ENCODE measurements at regions not wholly inside any gene's neighbourhood (a gene's known extent, or its start where the extent isn't known, plus 50 kb on each side); places are given as distances from the start of the nearest gene placed in this dataset.

- Mint-ChIP-seq H3K27me3 (peaks cover 6% of the 10 kb centered on the region), H3K4me3 (no peak overlapping the region), H3K4me1 (no peaks in the 10 kb centered on the region), H3K36me3 (ENCODE audit: low read depth) (no peaks in the 10 kb centered on the region), H3K27ac (no peak overlapping the region), H3K9me3 (no peaks in the 10 kb centered on the region)
- DNase-seq (no peak), ATAC-seq (ENCODE audit: low read depth) (no peak)
- TF ChIP-seq, protein P1, sequence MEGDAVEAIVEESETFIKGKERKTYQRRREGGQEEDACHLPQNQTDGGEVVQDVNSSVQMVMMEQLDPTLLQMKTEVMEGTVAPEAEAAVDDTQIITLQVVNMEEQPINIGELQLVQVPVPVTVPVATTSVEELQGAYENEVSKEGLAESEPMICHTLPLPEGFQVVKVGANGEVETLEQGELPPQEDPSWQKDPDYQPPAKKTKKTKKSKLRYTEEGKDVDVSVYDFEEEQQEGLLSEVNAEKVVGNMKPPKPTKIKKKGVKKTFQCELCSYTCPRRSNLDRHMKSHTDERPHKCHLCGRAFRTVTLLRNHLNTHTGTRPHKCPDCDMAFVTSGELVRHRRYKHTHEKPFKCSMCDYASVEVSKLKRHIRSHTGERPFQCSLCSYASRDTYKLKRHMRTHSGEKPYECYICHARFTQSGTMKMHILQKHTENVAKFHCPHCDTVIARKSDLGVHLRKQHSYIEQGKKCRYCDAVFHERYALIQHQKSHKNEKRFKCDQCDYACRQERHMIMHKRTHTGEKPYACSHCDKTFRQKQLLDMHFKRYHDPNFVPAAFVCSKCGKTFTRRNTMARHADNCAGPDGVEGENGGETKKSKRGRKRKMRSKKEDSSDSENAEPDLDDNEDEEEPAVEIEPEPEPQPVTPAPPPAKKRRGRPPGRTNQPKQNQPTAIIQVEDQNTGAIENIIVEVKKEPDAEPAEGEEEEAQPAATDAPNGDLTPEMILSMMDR (IDR thresholded peaks at IDR 0.05) = no peak
- ChIA-PET POLR2A (no interaction called here), CTCF (interaction anchor here (0.7 kb wide), 1 partner anchor 1416 kb away, joined by 3 read pairs; no protein-coding TSS in a partner anchor)
- intact Hi-C loops (cut with micrococcal nuclease) = no loop called here
Measured at GRCh38 chr6:44508646-44509045, 121.1 kb downstream of the CDC5L start.

DNA sequence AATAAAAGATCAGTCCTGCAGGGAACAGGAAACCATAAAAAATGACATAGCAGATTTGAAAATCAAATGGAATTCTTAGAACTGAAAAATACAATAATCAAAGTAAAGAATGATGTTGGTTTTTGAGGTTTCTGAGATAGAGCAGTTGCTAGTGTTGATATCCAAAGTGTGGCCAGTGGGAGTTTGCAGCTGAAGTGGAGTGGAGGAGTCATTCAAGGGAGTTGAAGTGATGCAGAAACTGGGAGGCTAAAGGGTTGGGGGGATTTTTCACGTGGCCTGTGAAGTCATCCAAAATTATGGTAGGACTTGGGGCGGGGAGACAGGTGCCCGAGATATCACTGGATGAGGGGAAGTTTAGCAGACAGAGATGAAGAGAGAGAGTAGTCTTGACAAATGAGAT is 123.6 kb downstream of the CDC5L start:
- Mint-ChIP-seq H3K9me3 (no peaks in the 10 kb centered on the region), H3K36me3 (ENCODE audit: low read depth) (no peaks in the 10 kb centered on the region), H3K27me3 (peaks cover 5% of the 10 kb centered on the region), H3K27ac (no peak overlapping the region), H3K4me3 (no peak overlapping the region), H3K4me1 (no peaks in the 10 kb centered on the region)
- DNase-seq = no peak
- TF ChIP-seq, protein P1 (IDR thresholded peaks at IDR 0.05) = no peak
- ATAC-seq (ENCODE audit: low read depth) = no peak
- intact Hi-C loops (cut with micrococcal nuclease) = no loop called here
- ChIA-PET CTCF (no interaction called here), POLR2A (no interaction called here)

GRCh38 chr6:44512868-44513741 is 125.6 kb downstream of the CDC5L start:
- H3K4me1 Mint-ChIP-seq = no peaks in the 10 kb centered on the region
- no peak overlapping the region for H3K27ac Mint-ChIP-seq
- no peak for DNase-seq

DNA sequence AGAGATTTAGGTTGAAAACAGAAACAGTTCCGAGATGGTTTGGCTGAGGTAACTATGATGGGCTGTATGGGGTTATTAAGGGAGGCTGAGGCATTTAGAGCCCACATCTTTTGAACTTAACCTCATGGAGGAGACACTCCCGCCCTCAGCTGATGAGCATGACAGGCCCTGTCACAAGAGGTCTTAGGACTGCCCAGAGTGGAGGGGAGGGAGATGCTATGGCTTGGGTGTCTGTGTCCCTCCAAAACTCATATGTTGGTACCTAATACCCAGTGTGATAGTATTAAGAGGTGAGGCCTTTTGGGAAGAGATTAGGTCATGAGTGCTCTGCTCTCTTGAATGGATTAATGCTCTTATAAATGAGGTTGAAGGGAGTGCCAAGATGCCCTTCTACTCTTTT is 126.6 kb downstream of the CDC5L start:
- intact Hi-C loops (cut with micrococcal nuclease) = no loop called here
- DNase-seq (no peak), ATAC-seq (ENCODE audit: low read depth) (no peak)
- POLR2A ChIA-PET = no interaction called here
- Mint-ChIP-seq H3K4me1 (no peaks in the 10 kb centered on the region), H3K36me3 (ENCODE audit: low read depth) (no peaks in the 10 kb centered on the region), H3K27me3 (peaks cover 2% of the 10 kb centered on the region), H3K27ac (no peak overlapping the region), H3K9me3 (peaks cover 13% of the 10 kb centered on the region), H3K4me3 (no peak overlapping the region)
- TF ChIP-seq, protein P1 (IDR thresholded peaks at IDR 0.05) = no peak
- CTCF ChIA-PET = no interaction called here

More at GRCh38 chr6:44512868-44513741, 125.6 kb downstream of the CDC5L start:
- ChIA-PET POLR2A (no interaction called here), CTCF (no interaction called here)
- no peak for ATAC-seq (ENCODE audit: low read depth)
- peaks cover 2% of the 10 kb centered on the region for H3K27me3 Mint-ChIP-seq
- H3K4me3 Mint-ChIP-seq = no peak overlapping the region
- peaks cover 4% of the 10 kb centered on the region for H3K9me3 Mint-ChIP-seq
- TF ChIP-seq, protein P1 (IDR thresholded peaks at IDR 0.05) = no peak
- intact Hi-C loops (cut with micrococcal nuclease) = no loop called here
- no peaks in the 10 kb centered on the region for H3K36me3 Mint-ChIP-seq (ENCODE audit: low read depth)

DNA sequence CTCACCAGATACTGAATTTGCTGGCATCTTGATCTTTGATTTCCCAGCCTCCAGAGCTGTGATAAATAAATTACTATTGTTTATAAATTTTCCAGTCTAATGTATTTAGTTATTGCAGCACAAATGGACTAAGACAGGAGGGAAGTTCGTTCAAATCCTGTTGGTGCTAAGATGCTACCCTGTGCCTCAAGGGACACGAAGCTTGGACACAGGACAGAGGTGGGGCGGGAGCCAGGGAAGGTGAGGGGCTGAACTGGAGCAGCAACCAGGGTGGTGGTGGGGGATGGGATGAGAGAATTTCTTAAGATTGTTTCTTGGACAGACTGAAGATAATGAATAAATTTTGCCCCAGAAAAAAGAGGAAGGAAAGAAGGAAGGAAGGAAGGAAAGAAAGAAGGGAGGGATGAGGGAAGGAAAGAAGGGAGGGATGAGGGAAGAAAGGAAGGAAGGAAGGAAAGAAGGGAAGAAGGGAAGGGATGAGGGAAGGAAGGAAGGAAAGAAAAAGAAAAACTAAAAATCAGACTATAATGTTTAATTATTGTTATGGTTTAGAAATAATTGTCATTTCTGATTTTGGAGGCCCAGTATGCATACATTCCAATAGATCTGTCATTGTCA is 127.2 kb downstream of the CDC5L start:
- ChIA-PET CTCF (no interaction called here), POLR2A (no interaction called here)
- intact Hi-C loops (cut with micrococcal nuclease) = no loop called here
- H3K27me3 Mint-ChIP-seq = peaks cover 8% of the 10 kb centered on the region
- no peak for DNase-seq
- H3K9me3 Mint-ChIP-seq = peaks cover 16% of the 10 kb centered on the region
- H3K4me3 Mint-ChIP-seq = no peak overlapping the region
- H3K4me1 Mint-ChIP-seq = no peaks in the 10 kb centered on the region
- ATAC-seq (ENCODE audit: low read depth) = no peak
- TF ChIP-seq, protein P1 (IDR thresholded peaks at IDR 0.05) = no peak
- no peaks in the 10 kb centered on the region for H3K36me3 Mint-ChIP-seq (ENCODE audit: low read depth)
- no peak overlapping the region for H3K27ac Mint-ChIP-seq
